T-cell (primary cell): ENCODE measurements at regions not wholly inside any gene's neighbourhood (a gene's known extent, or its start where the extent isn't known, plus 50 kb on each side); places are given as distances from the start of the nearest gene placed in this dataset.

ENCODE experiments used
- ATAC-seq, 4 experiments: fragments of 200-7000 bp in 3 of 4; fragments of 150-1000 bp in 1 of 4; cut with Tn5 transposase; replicated peaks in 1 of 4; 1 replicate in 3 of 4; 2 replicates in 1 of 4; pipeline ENCODE4 v1.10.0; 2021; ENCODE audit warnings: moderate library complexity in 3 of 4, mild to moderate bottlenecking in 2 of 4, moderate number of reproducible peaks in 1 of 4
- CTCF ChIA-PET, 2 donors: fragments of 300-600 bp; sonication (Branson Sonifier 250); formaldehyde crosslinking; loops; one replicate each; lab custom pipeline; 2022; ENCODE audit warnings: antibody characterized with exemption in 2 of 2; lab: Charles Lee
- POLR2A ChIA-PET, 2 donors: fragments of 300-600 bp; sonication (Branson Sonifier 250); formaldehyde crosslinking; loops; one replicate each; lab custom pipeline; 2022; ENCODE audit warnings: antibody characterized with exemption in 2 of 2; lab: Charles Lee
- DNase-seq, 35 experiments: peaks; one replicate each; pipeline versions ENCODE4 v3.0.0 to v3.0.0-alpha.2; 2013 to 2023
- H3K27ac ChIP-seq: one replicate; pipeline ENCODE4 v1.5.1; 2013; ENCODE audit warnings: low read length
- H3K27me3 ChIP-seq, 2 experiments: replicated peaks in 1 of 2; 1 replicate in 1 of 2; 2 replicates in 1 of 2; pipeline versions ENCODE4 v1.6.1 to v1.7.0; 2013; ENCODE audit warnings: low read length in 1 of 2, mixed read lengths in 1 of 2; ENCODE audit not compliant: control insufficient read depth in 2 of 2, insufficient read depth in 2 of 2; ENCODE audit errors: extremely low read depth in 1 of 2
- H3K36me3 ChIP-seq, 2 donors: 1 replicate in 1 of 2; 2 replicates in 1 of 2; pipeline versions ENCODE4 v1.6.1 to v1.7.0; 2013; ENCODE audit warnings: low read length in 1 of 2; ENCODE audit not compliant: control insufficient read depth in 2 of 2, insufficient read depth in 1 of 2; ENCODE audit errors: extremely low read depth in 1 of 2
- H3K4me1 ChIP-seq, 2 experiments: 1 replicate in 1 of 2; 2 replicates in 1 of 2; pipeline versions ENCODE4 v1.6.1 to v1.7.0; 2013; ENCODE audit warnings: low read length in 2 of 2, mixed read lengths in 1 of 2; ENCODE audit not compliant: insufficient read depth in 2 of 2, control insufficient read depth in 1 of 2; ENCODE audit errors: extremely low read depth in 1 of 2
- H3K4me3 ChIP-seq, 2 donors: 1 replicate in 1 of 2; 2 replicates in 1 of 2; pipeline versions ENCODE4 v1.5.1 to v1.7.0; 2013; ENCODE audit warnings: mild to moderate bottlenecking in 2 of 2, low read length in 1 of 2, moderate library complexity in 1 of 2; ENCODE audit not compliant: control insufficient read depth in 1 of 2; ENCODE audit errors: extremely low read depth in 1 of 2
- H3K9me3 ChIP-seq: 2 replicates; pipeline ENCODE4 v1.7.0; 2013
- H3K27ac Mint-ChIP-seq, 2 donors: one replicate each; pipeline ENCODE4 v1.8.0; 2020 to 2021; ENCODE audit warnings: mild to moderate bottlenecking in 2 of 2, mixed read lengths in 2 of 2
- H3K27me3 Mint-ChIP-seq, 2 donors: one replicate each; pipeline ENCODE4 v1.8.0; 2021 to 2022; ENCODE audit warnings: mixed read lengths in 2 of 2
- H3K36me3 Mint-ChIP-seq: one replicate; pipeline ENCODE4 v1.8.0; 2021; ENCODE audit warnings: mixed read lengths
- H3K4me1 Mint-ChIP-seq, 3 donors: one replicate each; pipeline ENCODE4 v1.8.0; 2020 to 2022; ENCODE audit warnings: mixed read lengths in 3 of 3, mild to moderate bottlenecking in 1 of 3
- H3K4me3 Mint-ChIP-seq, 3 donors: one replicate each; pipeline ENCODE4 v1.8.0; 2020 to 2022; ENCODE audit warnings: mild to moderate bottlenecking in 3 of 3, mixed read lengths in 3 of 3, moderate library complexity in 3 of 3
- H3K9me3 Mint-ChIP-seq, 3 donors: one replicate each; pipeline ENCODE4 v1.8.0; 2020 to 2022; ENCODE audit warnings: mixed read lengths in 3 of 3
- WGBS: methylation state at CpG from one replicate; pipeline ENCODE4 v1.1.5; 2013; ENCODE audit warnings: missing lambda C conversion rate; ENCODE audit not compliant: insufficient coverage; 5-methylcytosine and 5-hydroxymethylcytosine counted together

GRCh38 chr6:74749211-74750147 lies 456.4 kb downstream of the COL12A1 start:
- Histone ChIP-seq H3K27me3 (no peaks in the 10 kb centered on the region), H3K27ac (no peak overlapping the region), H3K9me3 (no peaks in the 10 kb centered on the region), H3K36me3 (no peaks in the 10 kb centered on the region), H3K4me1 (no peaks in the 10 kb centered on the region), H3K4me3 (no peak overlapping the region)
- no peak overlapping the region for H3K27ac Mint-ChIP-seq
- H3K4me1 Mint-ChIP-seq: no peaks in the 10 kb centered on the region
- H3K9me3 Mint-ChIP-seq: peaks cover 0 to 2% (median 0%) of the 10 kb centered on the region in 3 donors
- ChIA-PET POLR2A (no interaction called here), CTCF (no interaction called here)
- H3K4me3 Mint-ChIP-seq: no peak overlapping the region
- 26% methylated on average over 5 of the region's 10 CpGs for WGBS
- no peaks in the 10 kb centered on the region for H3K27me3 Mint-ChIP-seq
- ATAC-seq (no peak), DNase-seq (no peak)
- no peaks in the 10 kb centered on the region for H3K36me3 Mint-ChIP-seq

- H3K4me3 ChIP-seq: no peak overlapping the region
- no peaks in the 10 kb centered on the region for H3K36me3 ChIP-seq
- WGBS: no CpG with 5 or more reads among the region's 1 CpG
- H3K27me3 Mint-ChIP-seq: no peaks in the 10 kb centered on the region
- H3K4me1 Mint-ChIP-seq: no peaks in the 10 kb centered on the region
- H3K27me3 ChIP-seq: no peaks in the 10 kb centered on the region
- H3K9me3 Mint-ChIP-seq: peaks cover 0 to 2% (median 0%) of the 10 kb centered on the region in 3 donors
- no peak overlapping the region for H3K27ac ChIP-seq
- no peak for ATAC-seq
- H3K27ac Mint-ChIP-seq: no peak overlapping the region
- CTCF ChIA-PET: no interaction called here
- POLR2A ChIA-PET: no interaction called here
- no peaks in the 10 kb centered on the region for H3K36me3 Mint-ChIP-seq
- no peaks in the 10 kb centered on the region for H3K9me3 ChIP-seq
- DNase-seq: no peak
- no peaks in the 10 kb centered on the region for H3K4me1 ChIP-seq
- H3K4me3 Mint-ChIP-seq: no peak overlapping the region
These were observed 460.2 kb downstream of the COL12A1 start for GRCh38 chr6:74745670-74746069.

- CTCF ChIA-PET: no interaction called here
- WGBS: 40% methylated on average over 1 of the region's 3 CpGs
- no peaks in the 10 kb centered on the region for H3K36me3 Mint-ChIP-seq
- POLR2A ChIA-PET: no interaction called here
- no peak overlapping the region for H3K4me3 Mint-ChIP-seq
- Histone ChIP-seq H3K36me3 (no peaks in the 10 kb centered on the region), H3K4me1 (no peaks in the 10 kb centered on the region), H3K4me3 (no peak overlapping the region), H3K9me3 (no peaks in the 10 kb centered on the region), H3K27ac (no peak overlapping the region), H3K27me3 (no peaks in the 10 kb centered on the region)
- ATAC-seq: no peak
- peaks cover 0 to 3% (median 0%) of the 10 kb centered on the region in 3 donors for H3K9me3 Mint-ChIP-seq
- H3K27ac Mint-ChIP-seq: no peak overlapping the region
- no peaks in the 10 kb centered on the region for H3K27me3 Mint-ChIP-seq
- no peak for DNase-seq
- no peaks in the 10 kb centered on the region for H3K4me1 Mint-ChIP-seq
These were observed 462.9 kb downstream of the COL12A1 start for GRCh38 chr6:74742793-74743508.

- WGBS: 60% methylated on average over 1 of the region's 1 CpG
- ATAC-seq: no peak
- Histone ChIP-seq H3K4me3 (no peak overlapping the region), H3K9me3 (no peaks in the 10 kb centered on the region), H3K4me1 (no peaks in the 10 kb centered on the region), H3K27ac (no peak overlapping the region), H3K27me3 (no peaks in the 10 kb centered on the region), H3K36me3 (no peaks in the 10 kb centered on the region)
- Mint-ChIP-seq H3K27ac (no peak overlapping the region), H3K9me3 (peaks cover 0 to 7% (median 4%) of the 10 kb centered on the region in 3 donors), H3K4me3 (no peak overlapping the region), H3K4me1 (no peaks in the 10 kb centered on the region), H3K27me3 (no peaks in the 10 kb centered on the region), H3K36me3 (no peaks in the 10 kb centered on the region)
- POLR2A ChIA-PET: no interaction called here
- CTCF ChIA-PET: no interaction called here
- no peak for DNase-seq
These were observed 464.2 kb downstream of the COL12A1 start for GRCh38 chr6:74741646-74742045.

GRCh38 chr6:74735304-74735703 lies 470.5 kb downstream of the COL12A1 start:
- Mint-ChIP-seq H3K27ac (no peak overlapping the region), H3K4me1 (no peaks in the 10 kb centered on the region), H3K36me3 (no peaks in the 10 kb centered on the region), H3K27me3 (no peaks in the 10 kb centered on the region), H3K9me3 (peaks cover 3 to 14% (median 9%) of the 10 kb centered on the region in 3 donors), H3K4me3 (no peak overlapping the region)
- Histone ChIP-seq H3K4me1 (no peaks in the 10 kb centered on the region), H3K36me3 (no peaks in the 10 kb centered on the region), H3K4me3 (no peak overlapping the region), H3K27ac (no peak overlapping the region), H3K9me3 (no peaks in the 10 kb centered on the region), H3K27me3 (no peaks in the 10 kb centered on the region)
- CTCF ChIA-PET: no interaction called here
- ATAC-seq (no peak), DNase-seq (no peak)
- no CpG with 5 or more reads among the region's 2 CpGs for WGBS
- POLR2A ChIA-PET: interaction anchor here in 1 of 2 donors (0.5 kb wide), 1 partner anchor 1114 kb away, joined by 3 read pairs; no protein-coding TSS in a partner anchor

GRCh38 chr6:74734901-74735300 lies 471.0 kb downstream of the COL12A1 start:
- no peak overlapping the region for H3K4me3 Mint-ChIP-seq
- no CpG with 5 or more reads among the region's 3 CpGs for WGBS
- CTCF ChIA-PET: no interaction called here
- H3K4me1 Mint-ChIP-seq: no peaks in the 10 kb centered on the region
- peaks cover 3 to 14% (median 11%) of the 10 kb centered on the region in 3 donors for H3K9me3 Mint-ChIP-seq
- H3K27me3 Mint-ChIP-seq: no peaks in the 10 kb centered on the region
- ATAC-seq (no peak), DNase-seq (no peak)
- no peak overlapping the region for H3K27ac Mint-ChIP-seq
- H3K36me3 ChIP-seq: no peaks in the 10 kb centered on the region
- no peak overlapping the region for H3K27ac ChIP-seq
- no peaks in the 10 kb centered on the region for H3K36me3 Mint-ChIP-seq
- H3K4me1 ChIP-seq: no peaks in the 10 kb centered on the region
- POLR2A ChIA-PET: no interaction called here
- H3K9me3 ChIP-seq: no peaks in the 10 kb centered on the region
- no peak overlapping the region for H3K4me3 ChIP-seq
- H3K27me3 ChIP-seq: no peaks in the 10 kb centered on the region
